ENCODE measurements at regions not wholly inside any gene's neighbourhood (a gene's known extent, or its start where the extent isn't known, plus 50 kb on each side); places are given as distances from the start of the nearest gene placed in this dataset.
"Not testable (repeated sequence)": the region's sequence is repeated elsewhere in the genome, so short reads cannot be mapped to it uniquely, and the experiment has no call there.

GRCh38 chr14:106651016-106651415 is 1124.6 kb downstream of the TMEM121 start:
- TF ChIP-seq CTCF (IDR thresholded peaks at IDR 0.05; ENCODE audit: insufficient read depth, missing control alignments), result no peak
- FAIRE-seq, result no peak
- no peak for DNase-seq (ENCODE audit: insufficient read length, low spot score)

- no peak for DNase-seq (ENCODE audit: insufficient read length, low spot score)
- no peak for TF ChIP-seq CTCF (IDR thresholded peaks at IDR 0.05; ENCODE audit: insufficient read depth, missing control alignments)
- FAIRE-seq, result no peak
Measured at GRCh38 chr14:106652494-106652893, 1126.1 kb downstream of the TMEM121 start.

GRCh38 chr14:106657460-106657859 is 1131.1 kb downstream of the TMEM121 start:
- no peak for FAIRE-seq
- peak; percentile 15 for TF ChIP-seq CTCF (IDR thresholded peaks at IDR 0.05; ENCODE audit: insufficient read depth, missing control alignments)
- no peak for DNase-seq (ENCODE audit: insufficient read length, low spot score)

- FAIRE-seq; DNase-seq (ENCODE audit: insufficient read length, low spot score): not testable (repeated sequence)
Measured at GRCh38 chr14:106658066-106658860, 1131.9 kb downstream of the TMEM121 start.

GRCh38 chr14:106661561-106661960 is 1135.2 kb downstream of the TMEM121 start:
- not testable (repeated sequence) for DNase-seq (ENCODE audit: insufficient read length, low spot score); FAIRE-seq
- TF ChIP-seq CTCF (IDR thresholded peaks at IDR 0.05; ENCODE audit: insufficient read depth, missing control alignments), result peak; percentile 46

DNA sequence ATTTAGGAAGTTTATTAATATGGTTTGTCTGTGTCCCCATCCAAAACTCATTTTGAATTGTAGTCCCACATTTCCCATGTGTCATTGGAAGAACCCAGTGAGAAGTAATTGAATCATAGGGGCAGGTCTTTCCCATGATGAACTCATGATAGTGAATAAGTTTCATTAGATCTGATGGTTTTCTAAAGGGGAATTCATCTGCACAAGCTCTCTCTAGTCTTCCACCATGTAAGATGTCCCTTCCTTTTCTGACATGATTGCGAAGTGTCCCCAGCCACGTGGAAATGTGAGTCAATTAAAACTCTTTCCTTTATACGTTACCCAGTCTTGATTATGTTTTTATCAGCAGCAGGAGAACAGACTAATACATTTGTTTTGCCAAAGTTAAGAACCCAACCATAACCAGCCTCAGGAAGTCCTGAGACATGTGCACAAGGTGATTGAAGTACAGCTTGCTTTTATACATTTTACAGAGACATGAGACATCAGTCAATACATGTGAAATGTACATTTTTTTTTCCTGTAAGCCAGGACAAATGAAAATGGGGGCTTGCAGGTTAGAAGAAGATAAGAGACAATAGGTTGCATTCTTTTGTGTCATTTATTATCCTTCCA is 1136.7 kb downstream of the TMEM121 start:
- TF ChIP-seq CTCF (IDR thresholded peaks at IDR 0.05; ENCODE audit: insufficient read depth, missing control alignments), result no peak
- DNase-seq (ENCODE audit: insufficient read length, low spot score) (no peak), FAIRE-seq (no peak)

- TF ChIP-seq CTCF (IDR thresholded peaks at IDR 0.05; ENCODE audit: insufficient read depth, missing control alignments), result peak; percentile 2
- DNase-seq (ENCODE audit: insufficient read length, low spot score); FAIRE-seq: not testable (repeated sequence)
Measured at GRCh38 chr14:106663805-106664410, 1137.5 kb downstream of the TMEM121 start.
